Astrocyte (in vitro differentiated cells and primary cell): ENCODE measurements at regions not wholly inside any gene's neighbourhood (a gene's known extent, or its start where the extent isn't known, plus 50 kb on each side); places are given as distances from the start of the nearest gene placed in this dataset.

ENCODE experiments used
- EZH2 ChIP-seq: IDR thresholded peaks from 2 replicates; pipeline ENCODE4 v1.6.1; 2012; ENCODE audit warnings: mild to moderate bottlenecking, low read length, inconsistent platforms; ENCODE audit not compliant: insufficient read depth
- TF ChIP-seq, protein P1 (sequence below): IDR thresholded peaks from 2 replicates; pipeline ENCODE4 v1.5.1; 2011; ENCODE audit warnings: low read depth, mild to moderate bottlenecking, inconsistent platforms, low read length, moderate library complexity; ENCODE audit not compliant: insufficient read depth

DNA sequence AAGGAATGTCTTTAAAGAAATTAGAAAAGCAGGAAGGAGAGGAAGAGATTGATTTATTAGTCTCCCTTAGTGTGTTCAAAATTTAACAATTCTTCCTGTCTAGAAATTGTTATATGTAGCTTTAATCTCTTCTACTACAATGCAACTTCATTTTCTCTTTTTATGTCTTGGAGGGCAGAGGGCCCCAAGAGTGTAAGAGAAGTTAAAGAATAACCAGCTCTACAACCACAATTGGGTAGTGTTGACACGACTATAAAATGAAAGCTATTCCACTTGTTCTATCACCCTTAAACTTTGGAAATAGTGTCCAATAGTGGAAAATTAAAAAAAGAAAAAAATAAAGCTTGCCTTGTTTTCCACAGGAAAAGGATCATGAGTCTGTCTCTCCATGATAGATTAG is 82.6 kb upstream of the DPYD start:
- TF ChIP-seq, protein P1, sequence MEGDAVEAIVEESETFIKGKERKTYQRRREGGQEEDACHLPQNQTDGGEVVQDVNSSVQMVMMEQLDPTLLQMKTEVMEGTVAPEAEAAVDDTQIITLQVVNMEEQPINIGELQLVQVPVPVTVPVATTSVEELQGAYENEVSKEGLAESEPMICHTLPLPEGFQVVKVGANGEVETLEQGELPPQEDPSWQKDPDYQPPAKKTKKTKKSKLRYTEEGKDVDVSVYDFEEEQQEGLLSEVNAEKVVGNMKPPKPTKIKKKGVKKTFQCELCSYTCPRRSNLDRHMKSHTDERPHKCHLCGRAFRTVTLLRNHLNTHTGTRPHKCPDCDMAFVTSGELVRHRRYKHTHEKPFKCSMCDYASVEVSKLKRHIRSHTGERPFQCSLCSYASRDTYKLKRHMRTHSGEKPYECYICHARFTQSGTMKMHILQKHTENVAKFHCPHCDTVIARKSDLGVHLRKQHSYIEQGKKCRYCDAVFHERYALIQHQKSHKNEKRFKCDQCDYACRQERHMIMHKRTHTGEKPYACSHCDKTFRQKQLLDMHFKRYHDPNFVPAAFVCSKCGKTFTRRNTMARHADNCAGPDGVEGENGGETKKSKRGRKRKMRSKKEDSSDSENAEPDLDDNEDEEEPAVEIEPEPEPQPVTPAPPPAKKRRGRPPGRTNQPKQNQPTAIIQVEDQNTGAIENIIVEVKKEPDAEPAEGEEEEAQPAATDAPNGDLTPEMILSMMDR: no peak
- TF ChIP-seq EZH2: no peak
